Right lobe of liver (tissue), 4 donors: ENCODE measurements at regions not wholly inside any gene's neighbourhood (a gene's known extent, or its start where the extent isn't known, plus 50 kb on each side); places are given as distances from the start of the nearest gene placed in this dataset.

Experiments
- CTCF ChIP-seq, 4 donors: fragments of 200-600 bp in 3 of 4; fragments of 450-650 bp in 1 of 4; IDR thresholded peaks; one replicate each; pipeline versions ENCODE4 v1.5.1 to v1.8.0; 2016 to 2022; ENCODE audit warnings: antibody characterized with exemption in 4 of 4, mild to moderate bottlenecking in 2 of 4
- POLR2A ChIP-seq: fragments of 450-650 bp; IDR thresholded peaks from one replicate; pipeline ENCODE4 v1.6.1; 2017; ENCODE audit warnings: antibody characterized with exemption, mild to moderate bottlenecking
- donor health status: DM: no; HTN: no; CAD: no.
- donor health status: DM: no; HTN: no; CAD: no.
- donor health status: DM: no; HTN: yes; CAD: no.

GRCh38 chr3:154753101-154753500 lies 323.1 kb upstream of the GPR149 start:
- TF ChIP-seq POLR2A (no peak), CTCF (IDR thresholded peaks at IDR 0.05) (no peak)
